ENCODE measurements at regions not wholly inside any gene's neighbourhood (a gene's known extent, or its start where the extent isn't known, plus 50 kb on each side); places are given as distances from the start of the nearest gene placed in this dataset.

DNA sequence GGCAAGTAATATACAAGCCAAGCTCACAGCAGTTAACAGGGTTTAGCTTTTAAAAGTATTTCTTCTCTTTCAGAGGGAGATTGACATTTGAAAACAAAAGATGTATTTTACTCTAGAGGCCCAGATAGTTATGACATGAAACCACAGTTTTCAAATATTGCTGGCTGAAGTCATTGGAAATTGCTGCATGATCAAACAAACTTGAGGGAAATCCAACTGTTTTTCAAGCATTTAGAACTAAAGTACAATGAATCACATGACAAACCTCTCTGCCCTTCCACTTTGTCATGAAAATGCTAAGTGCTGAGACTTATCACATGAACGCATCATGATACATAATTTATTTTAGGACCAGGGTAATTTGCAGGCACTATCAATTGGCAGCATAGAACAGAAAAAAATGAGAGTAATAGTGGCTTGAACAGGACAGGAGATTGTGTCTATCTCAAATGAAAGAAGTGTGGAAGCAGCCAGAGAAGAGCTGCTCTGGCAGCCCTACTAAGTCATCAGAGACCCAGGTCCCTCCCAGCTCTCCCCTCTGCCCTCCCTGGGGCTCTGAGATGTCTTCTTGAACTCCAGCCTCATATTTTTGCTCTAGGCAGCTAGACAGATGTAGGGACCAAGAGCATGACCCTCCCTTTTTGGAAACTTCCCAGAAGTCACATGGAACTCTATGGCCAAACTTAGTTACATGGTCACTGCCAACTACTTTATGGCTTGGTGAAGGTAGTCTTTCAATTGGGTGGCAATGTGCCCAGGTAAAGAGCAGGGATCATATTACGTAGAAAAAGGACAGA, 90.1 kb upstream of the PELI2 start:
- DNase-seq (ENCODE audit: low read depth): no peak
- no peak overlapping the region for H3K4me3 ChIP-seq (ENCODE audit: low read length)
- TF ChIP-seq CTCF (conservative IDR thresholded peaks at IDR 0.05; ENCODE audit: low read length): no peak

GRCh38 chr14:56036353-56036752, 81.9 kb upstream of the PELI2 start:
- no peak for DNase-seq (ENCODE audit: low read depth)
- no peak overlapping the region for H3K4me3 ChIP-seq (ENCODE audit: low read length)
- no peak for TF ChIP-seq CTCF (conservative IDR thresholded peaks at IDR 0.05; ENCODE audit: low read length)

GRCh38 chr14:56040121-56040520, 78.1 kb upstream of the PELI2 start:
- H3K4me3 ChIP-seq (ENCODE audit: low read length): no peak overlapping the region
- no peak for TF ChIP-seq CTCF (conservative IDR thresholded peaks at IDR 0.05; ENCODE audit: low read length)
- DNase-seq (ENCODE audit: low read depth): no peak

- H3K4me3 ChIP-seq (ENCODE audit: low read length): no peak overlapping the region
- no peak for DNase-seq (ENCODE audit: low read depth)
- TF ChIP-seq CTCF (conservative IDR thresholded peaks at IDR 0.05; ENCODE audit: low read length): no peak
Measured at GRCh38 chr14:56044196-56044595, 74.0 kb upstream of the PELI2 start.

DNA sequence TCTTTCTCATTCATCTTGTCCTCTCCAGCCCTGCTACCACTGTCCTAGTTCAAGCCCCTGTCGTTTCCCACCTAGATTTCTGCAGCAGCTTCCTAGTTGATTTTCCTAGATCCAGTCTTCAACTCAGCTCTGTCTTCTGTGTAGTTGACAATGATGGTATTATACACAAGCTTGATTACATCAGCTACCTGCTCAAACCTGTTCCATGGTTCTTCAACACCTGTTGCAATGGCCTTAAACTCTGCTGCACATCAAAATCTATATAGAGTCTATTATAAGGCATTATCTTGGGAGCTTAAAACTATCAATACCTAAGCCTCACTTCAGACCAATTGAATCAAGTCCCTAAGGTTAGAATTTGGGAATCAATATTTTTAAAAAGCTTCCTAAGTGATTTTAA, 71.7 kb upstream of the PELI2 start:
- TF ChIP-seq CTCF (conservative IDR thresholded peaks at IDR 0.05; ENCODE audit: low read length): no peak
- no peak overlapping the region for H3K4me3 ChIP-seq (ENCODE audit: low read length)
- no peak for DNase-seq (ENCODE audit: low read depth)

GRCh38 chr14:56046996-56047395, 71.2 kb upstream of the PELI2 start:
- TF ChIP-seq CTCF (conservative IDR thresholded peaks at IDR 0.05; ENCODE audit: low read length): no peak
- DNase-seq (ENCODE audit: low read depth): no peak
- no peak overlapping the region for H3K4me3 ChIP-seq (ENCODE audit: low read length)

DNA sequence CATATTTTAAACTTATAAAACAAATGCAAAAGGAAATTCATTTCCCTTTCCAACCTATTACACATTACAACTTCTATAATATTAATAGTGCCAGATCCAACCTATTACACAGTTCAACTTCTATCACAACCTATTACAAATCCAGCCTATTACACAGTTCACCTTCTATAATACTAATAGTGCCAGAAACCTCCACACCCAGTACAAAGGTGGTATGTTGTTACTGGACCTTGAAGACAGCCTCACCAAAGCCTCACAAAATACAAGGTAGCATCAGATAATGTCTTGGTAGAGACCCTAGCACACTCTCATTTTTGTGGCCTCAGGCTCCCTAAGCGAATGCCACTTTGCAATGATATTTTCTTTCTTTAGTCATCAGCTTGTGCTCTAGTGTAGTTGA, 68.7 kb upstream of the PELI2 start:
- no peak for TF ChIP-seq CTCF (conservative IDR thresholded peaks at IDR 0.05; ENCODE audit: low read length)
- no peak for DNase-seq (ENCODE audit: low read depth)
- no peak overlapping the region for H3K4me3 ChIP-seq (ENCODE audit: low read length)

All from AG10803 (cell line).